ENCODE measurements at regions not wholly inside any gene's neighbourhood (a gene's known extent, or its start where the extent isn't known, plus 50 kb on each side); places are given as distances from the start of the nearest gene placed in this dataset.
A peak's percentile ranks its signal among the peaks of the same experiment; 100 is the strongest.

GRCh38 chr9:107624234-107624948, 134.8 kb upstream of the KLF4 start:
- Histone ChIP-seq H3K4me1 (ENCODE audit: control insufficient read depth, insufficient read depth, low read length) (peaks cover 14% of the 10 kb centered on the region), H3K9ac (ENCODE audit: low read length) (peak overlapping the region; percentile 83), H3K9me3 (ENCODE audit: control insufficient read depth, low read length) (no peaks in the 10 kb centered on the region), H3K4me3 (ENCODE audit: low read length) (no peak overlapping the region), H3K36me3 (ENCODE audit: control insufficient read depth, insufficient read depth, low read length, severe bottlenecking) (no peaks in the 10 kb centered on the region), H3K27me3 (replicated peaks; ENCODE audit: control insufficient read depth, insufficient read depth, low read length) (no peaks in the 10 kb centered on the region)
- DNase-seq (ENCODE audit: low read depth) = peak; percentile 72

- H3K9me3 ChIP-seq (ENCODE audit: control insufficient read depth, low read length) = no peaks in the 10 kb centered on the region
- H3K36me3 ChIP-seq (ENCODE audit: control insufficient read depth, insufficient read depth, low read length, severe bottlenecking) = no peaks in the 10 kb centered on the region
- H3K4me3 ChIP-seq (ENCODE audit: low read length) = no peak overlapping the region
- H3K4me1 ChIP-seq (ENCODE audit: control insufficient read depth, insufficient read depth, low read length) = peaks cover 14% of the 10 kb centered on the region
- no peaks in the 10 kb centered on the region for H3K27me3 ChIP-seq (replicated peaks; ENCODE audit: control insufficient read depth, insufficient read depth, low read length)
- DNase-seq (ENCODE audit: low read depth) = no peak
- H3K9ac ChIP-seq (ENCODE audit: low read length) = no peak overlapping the region
Observed at GRCh38 chr9:107621436-107621835, 131.9 kb upstream of the KLF4 start.

- Histone ChIP-seq H3K9ac (ENCODE audit: low read length) (no peak overlapping the region), H3K27me3 (replicated peaks; ENCODE audit: control insufficient read depth, insufficient read depth, low read length) (no peaks in the 10 kb centered on the region), H3K36me3 (ENCODE audit: control insufficient read depth, insufficient read depth, low read length, severe bottlenecking) (no peaks in the 10 kb centered on the region), H3K9me3 (ENCODE audit: control insufficient read depth, low read length) (no peaks in the 10 kb centered on the region), H3K4me3 (ENCODE audit: low read length) (no peak overlapping the region), H3K4me1 (ENCODE audit: control insufficient read depth, insufficient read depth, low read length) (peaks cover 17% of the 10 kb centered on the region)
- no peak for DNase-seq (ENCODE audit: low read depth)
Observed at GRCh38 chr9:107620801-107621200, 131.2 kb upstream of the KLF4 start.

- no peak for DNase-seq (ENCODE audit: low read depth)
Observed at GRCh38 chr9:107620236-107620635, 130.7 kb upstream of the KLF4 start.

GRCh38 chr9:107615321-107615720, 125.8 kb upstream of the KLF4 start:
- peak; percentile 89 for DNase-seq (ENCODE audit: low read depth)
- Histone ChIP-seq H3K27me3 (replicated peaks; ENCODE audit: control insufficient read depth, insufficient read depth, low read length) (no peaks in the 10 kb centered on the region), H3K9ac (ENCODE audit: low read length) (peak overlapping the region; percentile 56), H3K9me3 (ENCODE audit: control insufficient read depth, low read length) (no peaks in the 10 kb centered on the region), H3K4me1 (ENCODE audit: control insufficient read depth, insufficient read depth, low read length) (peaks cover 26% of the 10 kb centered on the region), H3K4me3 (ENCODE audit: low read length) (no peak overlapping the region), H3K36me3 (ENCODE audit: control insufficient read depth, insufficient read depth, low read length, severe bottlenecking) (no peaks in the 10 kb centered on the region)

More at GRCh38 chr9:107620236-107620635, 130.7 kb upstream of the KLF4 start:
- Histone ChIP-seq H3K27me3 (replicated peaks; ENCODE audit: control insufficient read depth, insufficient read depth, low read length) (no peaks in the 10 kb centered on the region), H3K36me3 (ENCODE audit: control insufficient read depth, insufficient read depth, low read length, severe bottlenecking) (no peaks in the 10 kb centered on the region), H3K9ac (ENCODE audit: low read length) (no peak overlapping the region), H3K9me3 (ENCODE audit: control insufficient read depth, low read length) (no peaks in the 10 kb centered on the region), H3K4me1 (ENCODE audit: control insufficient read depth, insufficient read depth, low read length) (peaks cover 22% of the 10 kb centered on the region), H3K4me3 (ENCODE audit: low read length) (no peak overlapping the region)

GRCh38 chr9:107614765-107615164, 125.2 kb upstream of the KLF4 start:
- no peaks in the 10 kb centered on the region for H3K9me3 ChIP-seq (ENCODE audit: control insufficient read depth, low read length)
- H3K4me3 ChIP-seq (ENCODE audit: low read length) = no peak overlapping the region

GRCh38 chr9:107613321-107613720, 123.8 kb upstream of the KLF4 start:
- Histone ChIP-seq H3K9ac (ENCODE audit: low read length) (no peak overlapping the region), H3K4me1 (ENCODE audit: control insufficient read depth, insufficient read depth, low read length) (peaks cover 26% of the 10 kb centered on the region), H3K36me3 (ENCODE audit: control insufficient read depth, insufficient read depth, low read length, severe bottlenecking) (no peaks in the 10 kb centered on the region), H3K9me3 (ENCODE audit: control insufficient read depth, low read length) (no peaks in the 10 kb centered on the region), H3K4me3 (ENCODE audit: low read length) (no peak overlapping the region), H3K27me3 (replicated peaks; ENCODE audit: control insufficient read depth, insufficient read depth, low read length) (no peaks in the 10 kb centered on the region)
- no peak for DNase-seq (ENCODE audit: low read depth)

More at GRCh38 chr9:107614765-107615164, 125.2 kb upstream of the KLF4 start:
- Histone ChIP-seq H3K4me1 (ENCODE audit: control insufficient read depth, insufficient read depth, low read length) (peaks cover 26% of the 10 kb centered on the region), H3K9ac (ENCODE audit: low read length) (peak overlapping the region; percentile 56), H3K27me3 (replicated peaks; ENCODE audit: control insufficient read depth, insufficient read depth, low read length) (no peaks in the 10 kb centered on the region), H3K36me3 (ENCODE audit: control insufficient read depth, insufficient read depth, low read length, severe bottlenecking) (no peaks in the 10 kb centered on the region)
- no peak for DNase-seq (ENCODE audit: low read depth)

- Histone ChIP-seq H3K9me3 (ENCODE audit: control insufficient read depth, low read length) (no peaks in the 10 kb centered on the region), H3K27me3 (replicated peaks; ENCODE audit: control insufficient read depth, insufficient read depth, low read length) (no peaks in the 10 kb centered on the region), H3K4me1 (ENCODE audit: control insufficient read depth, insufficient read depth, low read length) (peaks cover 26% of the 10 kb centered on the region), H3K36me3 (ENCODE audit: control insufficient read depth, insufficient read depth, low read length, severe bottlenecking) (no peaks in the 10 kb centered on the region), H3K9ac (ENCODE audit: low read length) (no peak overlapping the region), H3K4me3 (ENCODE audit: low read length) (no peak overlapping the region)
- peak; percentile 73 for DNase-seq (ENCODE audit: low read depth)
Observed at GRCh38 chr9:107612136-107612535, 122.6 kb upstream of the KLF4 start.

- no peak for DNase-seq (ENCODE audit: low read depth)
Observed at GRCh38 chr9:107609547-107609946, 120.0 kb upstream of the KLF4 start.

GRCh38 chr9:107606149-107606790, 116.7 kb upstream of the KLF4 start:
- no peaks in the 10 kb centered on the region for H3K4me1 ChIP-seq (ENCODE audit: control insufficient read depth, insufficient read depth, low read length)
- H3K9me3 ChIP-seq (ENCODE audit: control insufficient read depth, low read length) = no peaks in the 10 kb centered on the region
- H3K4me3 ChIP-seq (ENCODE audit: low read length) = no peak overlapping the region
- DNase-seq (ENCODE audit: low read depth) = no peak
- no peak overlapping the region for H3K9ac ChIP-seq (ENCODE audit: low read length)
- no peaks in the 10 kb centered on the region for H3K27me3 ChIP-seq (replicated peaks; ENCODE audit: control insufficient read depth, insufficient read depth, low read length)
- H3K36me3 ChIP-seq (ENCODE audit: control insufficient read depth, insufficient read depth, low read length, severe bottlenecking) = no peaks in the 10 kb centered on the region

More at GRCh38 chr9:107609547-107609946, 120.0 kb upstream of the KLF4 start:
- Histone ChIP-seq H3K4me1 (ENCODE audit: control insufficient read depth, insufficient read depth, low read length) (peaks cover 11% of the 10 kb centered on the region), H3K9me3 (ENCODE audit: control insufficient read depth, low read length) (no peaks in the 10 kb centered on the region), H3K27me3 (replicated peaks; ENCODE audit: control insufficient read depth, insufficient read depth, low read length) (no peaks in the 10 kb centered on the region), H3K9ac (ENCODE audit: low read length) (no peak overlapping the region), H3K4me3 (ENCODE audit: low read length) (no peak overlapping the region), H3K36me3 (ENCODE audit: control insufficient read depth, insufficient read depth, low read length, severe bottlenecking) (no peaks in the 10 kb centered on the region)

- Histone ChIP-seq H3K36me3 (ENCODE audit: control insufficient read depth, insufficient read depth, low read length, severe bottlenecking) (no peaks in the 10 kb centered on the region), H3K4me1 (ENCODE audit: control insufficient read depth, insufficient read depth, low read length) (no peaks in the 10 kb centered on the region), H3K27me3 (replicated peaks; ENCODE audit: control insufficient read depth, insufficient read depth, low read length) (no peaks in the 10 kb centered on the region), H3K9me3 (ENCODE audit: control insufficient read depth, low read length) (no peaks in the 10 kb centered on the region), H3K4me3 (ENCODE audit: low read length) (no peak overlapping the region), H3K9ac (ENCODE audit: low read length) (no peak overlapping the region)
- DNase-seq (ENCODE audit: low read depth) = no peak
Observed at GRCh38 chr9:107605041-107605440, 115.5 kb upstream of the KLF4 start.
